ENCODE measurements at regions not wholly inside any gene's neighbourhood (a gene's known extent, or its start where the extent isn't known, plus 50 kb on each side); places are given as distances from the start of the nearest gene placed in this dataset.
"Not testable (repeated sequence)": the region's sequence is repeated elsewhere in the genome, so short reads cannot be mapped to it uniquely, and the experiment has no call there.

DNA sequence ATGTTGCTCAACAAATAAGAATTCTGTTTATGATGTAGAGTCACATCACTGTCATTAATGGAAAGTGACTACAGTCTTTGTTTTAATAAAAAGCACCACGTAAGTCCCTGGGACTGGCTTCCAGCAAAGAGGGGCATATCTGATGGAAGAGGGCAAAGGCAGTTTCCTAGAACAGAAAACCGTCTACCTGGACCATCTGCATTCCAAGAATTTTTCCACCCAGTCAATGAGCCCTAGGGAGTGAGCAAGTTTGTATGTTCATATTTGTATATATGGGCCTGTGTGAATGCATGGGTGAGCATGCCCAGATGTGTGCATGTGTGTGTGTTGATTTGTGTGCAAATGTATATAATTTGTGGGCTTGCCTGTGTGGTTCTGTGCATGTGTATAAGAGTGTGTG, 156.8 kb upstream of the SEMA6A start:
- H3K36me3 Mint-ChIP-seq (ENCODE audit: low read depth), result no peaks in the 10 kb centered on the region
- CTCF ChIA-PET, result no interaction called here
- TF ChIP-seq CTCF (IDR thresholded peaks at IDR 0.05), result no peak
- intact Hi-C loops (cut with micrococcal nuclease), result no loop called here
- H3K4me1 Mint-ChIP-seq (ENCODE audit: low read depth), result no peaks in the 10 kb centered on the region
- H3K27ac Mint-ChIP-seq, result no peak overlapping the region
- POLR2A ChIA-PET, result no interaction called here
- no peaks in the 10 kb centered on the region for H3K9me3 Mint-ChIP-seq
- peaks cover 1% of the 10 kb centered on the region for H3K27me3 Mint-ChIP-seq
- DNase-seq (no peak), ATAC-seq (no peak)
- no peak overlapping the region for H3K4me3 Mint-ChIP-seq

- Mint-ChIP-seq H3K9me3 (no peaks in the 10 kb centered on the region), H3K4me1 (ENCODE audit: low read depth) (no peaks in the 10 kb centered on the region), H3K36me3 (ENCODE audit: low read depth) (no peaks in the 10 kb centered on the region), H3K27me3 (peaks cover 1% of the 10 kb centered on the region), H3K27ac (no peak overlapping the region), H3K4me3 (no peak overlapping the region)
- intact Hi-C loops (cut with micrococcal nuclease), result no loop called here
- CTCF ChIA-PET, result no interaction called here
- DNase-seq (no peak), ATAC-seq (no peak)
- TF ChIP-seq CTCF (IDR thresholded peaks at IDR 0.05), result no peak
- POLR2A ChIA-PET, result no interaction called here
These were observed 156.1 kb upstream of the SEMA6A start for GRCh38 chr5:116730706-116731105.

DNA sequence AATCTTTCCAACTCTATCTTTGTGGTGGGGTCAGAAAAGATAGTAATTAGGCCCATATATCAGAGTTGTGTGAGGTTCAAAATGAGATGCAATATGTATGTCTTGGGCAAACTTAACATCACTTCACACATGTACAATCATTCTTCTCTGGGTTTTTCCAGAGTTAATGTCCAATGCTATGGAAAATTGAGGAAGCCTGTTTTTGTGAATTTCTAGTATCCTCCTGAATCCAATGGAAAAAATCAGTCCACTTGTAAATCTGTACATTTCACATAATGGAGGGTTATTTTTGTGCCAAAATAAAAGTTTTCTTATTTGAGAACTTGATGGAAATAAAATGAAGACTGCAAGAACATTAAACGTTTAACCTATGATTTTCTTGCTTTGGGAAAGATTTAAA, 155.6 kb upstream of the SEMA6A start:
- POLR2A ChIA-PET, result no interaction called here
- intact Hi-C loops (cut with micrococcal nuclease), result no loop called here
- Mint-ChIP-seq H3K27ac (no peak overlapping the region), H3K27me3 (peaks cover 1% of the 10 kb centered on the region), H3K4me1 (ENCODE audit: low read depth) (no peaks in the 10 kb centered on the region), H3K4me3 (no peak overlapping the region), H3K36me3 (ENCODE audit: low read depth) (no peaks in the 10 kb centered on the region), H3K9me3 (no peaks in the 10 kb centered on the region)
- CTCF ChIA-PET, result no interaction called here
- ATAC-seq (no peak), DNase-seq (no peak)
- no peak for TF ChIP-seq CTCF (IDR thresholded peaks at IDR 0.05)

DNA sequence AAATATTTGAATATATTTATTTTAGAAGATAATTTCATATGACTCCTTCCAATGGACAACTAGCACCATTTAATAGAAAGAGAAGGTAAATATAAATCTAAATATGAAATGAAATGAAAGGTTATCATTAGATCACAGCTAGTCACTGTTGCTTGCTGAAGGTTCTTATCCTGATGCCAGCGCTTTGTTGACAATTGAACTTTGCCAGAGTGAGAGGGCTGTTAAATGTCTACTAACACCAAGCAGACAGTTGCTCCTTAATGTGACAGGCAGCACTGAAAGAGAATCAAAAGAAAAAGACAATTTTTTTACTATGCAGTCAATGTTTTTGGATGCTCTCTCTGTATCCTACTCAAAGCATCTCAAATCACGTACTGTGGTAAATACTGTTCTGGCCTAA, 152.6 kb upstream of the SEMA6A start:
- H3K36me3 Mint-ChIP-seq (ENCODE audit: low read depth), result no peaks in the 10 kb centered on the region
- CTCF ChIA-PET, result no interaction called here
- no peaks in the 10 kb centered on the region for H3K4me1 Mint-ChIP-seq (ENCODE audit: low read depth)
- no peak overlapping the region for H3K4me3 Mint-ChIP-seq
- ATAC-seq (no peak), DNase-seq (no peak)
- POLR2A ChIA-PET, result no interaction called here
- no peak for TF ChIP-seq CTCF (IDR thresholded peaks at IDR 0.05)
- no peaks in the 10 kb centered on the region for H3K9me3 Mint-ChIP-seq
- no peak overlapping the region for H3K27ac Mint-ChIP-seq
- H3K27me3 Mint-ChIP-seq, result peaks cover 1% of the 10 kb centered on the region
- intact Hi-C loops (cut with micrococcal nuclease), result no loop called here

GRCh38 chr5:116726180-116726579, 151.6 kb upstream of the SEMA6A start:
- H3K4me3 Mint-ChIP-seq; H3K9me3 Mint-ChIP-seq; ATAC-seq; DNase-seq; CTCF ChIA-PET; H3K4me1 Mint-ChIP-seq (ENCODE audit: low read depth); H3K27me3 Mint-ChIP-seq; H3K27ac Mint-ChIP-seq; intact Hi-C loops (cut with micrococcal nuclease); POLR2A ChIA-PET; H3K36me3 Mint-ChIP-seq (ENCODE audit: low read depth): not testable (repeated sequence)

GRCh38 chr5:116724971-116725370, 150.3 kb upstream of the SEMA6A start:
- no peak for TF ChIP-seq CTCF (IDR thresholded peaks at IDR 0.05)
- no peak overlapping the region for H3K4me3 Mint-ChIP-seq
- no peaks in the 10 kb centered on the region for H3K36me3 Mint-ChIP-seq (ENCODE audit: low read depth)

More at GRCh38 chr5:116724971-116725370, 150.3 kb upstream of the SEMA6A start:
- H3K27ac Mint-ChIP-seq, result no peak overlapping the region
- ATAC-seq (no peak), DNase-seq (no peak)
- no peaks in the 10 kb centered on the region for H3K9me3 Mint-ChIP-seq
- H3K27me3 Mint-ChIP-seq, result peaks cover 1% of the 10 kb centered on the region
- no peaks in the 10 kb centered on the region for H3K4me1 Mint-ChIP-seq (ENCODE audit: low read depth)
- ChIA-PET POLR2A (no interaction called here), CTCF (no interaction called here)
- intact Hi-C loops (cut with micrococcal nuclease), result no loop called here
